GM19372 (cell line): ENCODE measurements at regions not wholly inside any gene's neighbourhood (a gene's known extent, or its start where the extent isn't known, plus 50 kb on each side); places are given as distances from the start of the nearest gene placed in this dataset.
"Not testable (repeated sequence)": the region's sequence is repeated elsewhere in the genome, so short reads cannot be mapped to it uniquely, and the experiment has no call there.

Source experiments
- ATAC-seq: cut with Tn5 transposase; IDR thresholded peaks from one replicate; pipeline ENCODE4 v1.9.1; 2021; ENCODE audit warnings: mild to moderate bottlenecking, low read depth, moderate library complexity; ENCODE audit not compliant: unreplicated experiment

- peak; percentile 89 for ATAC-seq
Measured at GRCh38 chr1:224029286-224030025, 84.5 kb upstream of the FBXO28 start.

- ATAC-seq = not testable (repeated sequence)
Measured at GRCh38 chr1:224028802-224029201, 85.1 kb upstream of the FBXO28 start.

- ATAC-seq = not testable (repeated sequence)
Measured at GRCh38 chr1:224023122-224023521, 90.8 kb upstream of the FBXO28 start.

- not testable (repeated sequence) for ATAC-seq
Measured at GRCh38 chr1:224022249-224022970, 91.5 kb upstream of the FBXO28 start.

GRCh38 chr1:224019866-224020265, 94.0 kb upstream of the FBXO28 start:
- not testable (repeated sequence) for ATAC-seq

GRCh38 chr1:224015782-224016181, 98.1 kb upstream of the FBXO28 start:
- not testable (repeated sequence) for ATAC-seq

GRCh38 chr1:224014330-224014649, 99.6 kb upstream of the FBXO28 start:
- no peak for ATAC-seq

- not testable (repeated sequence) for ATAC-seq
Measured at GRCh38 chr1:224013626-224014329, 100.1 kb upstream of the FBXO28 start.

GRCh38 chr1:224012807-224013434, 101.0 kb upstream of the FBXO28 start:
- ATAC-seq = not testable (repeated sequence)

GRCh38 chr1:224012162-224012561, 101.7 kb upstream of the FBXO28 start:
- not testable (repeated sequence) for ATAC-seq

- ATAC-seq = not testable (repeated sequence)
Measured at GRCh38 chr1:224011751-224012150, 102.2 kb upstream of the FBXO28 start.

- ATAC-seq = not testable (repeated sequence)
Measured at GRCh38 chr1:224011153-224011552, 102.8 kb upstream of the FBXO28 start.

GRCh38 chr1:224005973-224006372, 107.9 kb upstream of the FBXO28 start:
- ATAC-seq = not testable (repeated sequence)

- ATAC-seq = not testable (repeated sequence)
Measured at GRCh38 chr1:224004552-224005315, 109.2 kb upstream of the FBXO28 start.

GRCh38 chr1:224003896-224004295, 110.0 kb upstream of the FBXO28 start:
- not testable (repeated sequence) for ATAC-seq

GRCh38 chr1:224001757-224002156, 112.2 kb upstream of the FBXO28 start:
- not testable (repeated sequence) for ATAC-seq

- not testable (repeated sequence) for ATAC-seq
Measured at GRCh38 chr1:223999761-224000160, 114.2 kb upstream of the FBXO28 start.

- ATAC-seq = not testable (repeated sequence)
Measured at GRCh38 chr1:223998676-223999455, 115.0 kb upstream of the FBXO28 start.

- ATAC-seq = not testable (repeated sequence)
Measured at GRCh38 chr1:223996376-223996775, 117.5 kb upstream of the FBXO28 start.
